GM12874 (cell line): ENCODE measurements at regions not wholly inside any gene's neighbourhood (a gene's known extent, or its start where the extent isn't known, plus 50 kb on each side); places are given as distances from the start of the nearest gene placed in this dataset.

ENCODE experiments used
- CTCF ChIP-seq: IDR thresholded peaks from 2 replicates; pipeline ENCODE4 v1.5.1; 2011; ENCODE audit warnings: low read depth, mild to moderate bottlenecking, control low read depth, low read length, moderate library complexity; ENCODE audit not compliant: insufficient read depth

GRCh38 chr11:70608568-70609470 lies 210.5 kb downstream of the CTTN start:
- no peak for TF ChIP-seq CTCF

DNA sequence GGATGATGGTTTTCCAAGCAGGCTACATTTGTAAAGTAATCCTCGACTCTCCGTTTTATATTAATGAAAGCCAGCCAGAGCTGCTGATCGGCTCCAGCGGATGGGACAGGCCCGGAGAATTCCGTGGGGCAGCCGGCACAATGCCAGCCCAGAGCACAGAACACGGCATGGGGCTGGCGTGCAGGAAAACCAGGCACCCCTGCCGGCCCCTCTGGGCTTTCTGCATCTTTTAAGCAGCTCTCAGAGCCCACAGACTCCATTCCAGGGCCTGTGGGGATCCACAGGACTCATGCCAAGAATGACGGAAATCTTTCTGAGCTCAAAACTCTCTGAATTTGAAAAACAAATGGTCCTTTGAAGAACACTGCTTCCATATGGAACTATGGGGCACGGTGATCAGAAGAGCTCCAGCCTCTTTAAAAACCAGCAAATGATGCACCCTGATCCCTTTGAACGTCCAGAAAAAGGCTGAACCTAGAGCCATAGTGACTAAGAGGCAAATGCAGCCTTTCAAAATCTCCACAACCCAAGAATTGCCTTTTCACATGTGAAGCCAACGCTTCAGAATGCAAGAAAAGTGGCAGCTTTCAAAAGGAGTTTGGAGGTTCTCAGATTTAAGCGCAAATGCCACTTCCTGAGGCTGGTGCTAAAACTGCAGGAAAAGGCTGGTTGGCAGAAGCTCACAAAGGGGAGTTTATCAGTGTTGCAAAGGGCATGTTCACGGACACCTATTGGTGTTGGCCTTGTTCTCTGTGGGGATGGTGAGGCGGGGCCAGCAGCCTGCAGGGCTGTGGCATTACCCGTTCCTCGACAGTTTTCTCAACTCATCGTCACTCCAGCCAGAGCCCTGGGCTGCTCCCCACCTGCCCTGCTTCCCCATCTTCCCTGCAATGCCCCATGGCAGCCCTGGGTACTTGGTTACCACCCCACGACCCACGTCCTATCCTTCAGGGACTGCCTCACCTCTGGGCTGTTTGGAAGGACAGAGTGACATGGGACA lies 212.5 kb downstream of the CTTN start:
- no peak for TF ChIP-seq CTCF

DNA sequence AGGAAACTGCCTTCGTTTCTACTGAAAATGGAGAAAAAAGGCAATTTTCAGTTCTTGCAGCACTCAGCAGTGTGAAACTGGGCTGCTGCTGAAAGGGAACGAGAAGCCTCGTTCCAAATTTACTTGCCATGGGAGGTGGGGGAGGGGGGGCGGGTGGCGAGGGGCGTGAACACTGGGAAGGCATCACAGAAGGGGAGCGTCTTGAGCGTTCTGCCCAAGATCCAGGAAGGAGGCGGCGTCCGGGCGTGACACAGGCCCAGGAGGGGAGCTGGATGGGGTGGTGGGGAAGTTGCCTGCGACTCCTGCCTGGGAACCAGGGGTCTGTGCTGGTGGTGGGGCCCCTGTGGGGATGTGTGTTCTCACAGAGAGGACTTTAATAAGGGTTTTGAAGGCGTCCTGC lies 213.5 kb downstream of the CTTN start:
- TF ChIP-seq CTCF: no peak

DNA sequence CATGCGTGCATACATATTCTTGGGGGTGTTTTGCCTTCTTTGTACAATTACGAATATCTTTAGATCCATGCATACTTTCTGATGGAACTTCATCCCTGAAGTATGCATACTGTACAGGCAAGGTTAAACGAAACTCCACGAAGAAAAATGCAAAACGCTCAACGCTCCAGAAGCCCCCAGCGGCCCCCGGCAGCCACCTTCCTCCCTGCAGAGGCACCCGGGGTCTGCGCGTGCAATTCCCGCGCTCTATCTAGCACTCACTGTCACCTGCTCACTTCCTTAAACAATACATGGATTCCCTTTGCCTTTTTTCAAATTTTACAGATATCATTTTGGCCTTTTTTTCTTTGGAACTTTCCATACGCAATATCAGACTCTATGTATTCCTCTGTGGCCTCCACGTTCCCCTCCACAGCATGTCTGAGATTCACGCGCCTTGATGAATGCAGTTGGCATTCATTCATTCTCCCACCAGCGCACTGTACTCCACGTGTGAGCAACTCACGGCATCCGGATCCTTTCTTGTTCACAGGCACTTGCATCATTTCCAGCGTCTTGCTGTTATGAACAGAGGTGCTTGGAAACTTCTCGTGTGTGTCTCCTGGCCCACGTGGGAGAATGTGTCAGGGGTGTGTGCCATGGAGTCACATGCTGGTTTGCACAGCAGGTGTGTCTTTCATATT lies 214.3 kb downstream of the CTTN start:
- TF ChIP-seq CTCF: no peak

DNA sequence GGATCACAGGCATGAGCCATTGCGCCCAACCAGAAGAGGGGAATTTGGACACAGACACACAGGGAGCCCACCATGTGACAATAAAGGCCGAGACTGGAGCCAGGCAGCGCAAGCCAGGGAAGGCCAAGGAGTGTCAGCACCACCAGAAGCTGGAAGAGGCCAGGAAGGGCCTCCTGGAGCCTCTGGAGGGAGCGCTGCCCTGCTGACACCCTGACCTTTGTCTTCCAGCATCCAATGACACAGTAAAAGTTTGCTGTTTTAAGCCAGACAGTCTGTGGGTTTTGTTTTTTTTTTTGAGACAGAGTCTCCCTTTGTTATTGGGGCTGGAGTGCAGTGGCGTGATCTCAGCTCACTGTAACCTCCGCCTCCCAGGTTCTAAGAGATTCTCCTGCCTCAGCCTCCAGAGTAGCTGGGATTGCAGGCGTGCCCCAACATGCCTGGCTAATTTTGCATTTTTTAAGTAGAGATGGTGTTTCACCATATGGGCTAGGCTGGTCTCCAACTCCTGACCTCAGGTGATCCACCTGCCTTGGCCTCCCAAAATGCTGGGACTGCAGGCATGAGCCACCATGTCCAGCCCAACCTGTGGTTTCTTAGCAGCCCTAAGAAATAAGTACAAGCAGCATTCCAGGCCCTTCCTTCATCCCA lies 215.8 kb downstream of the CTTN start:
- no peak for TF ChIP-seq CTCF

- TF ChIP-seq CTCF: no peak
Observed at GRCh38 chr11:70615036-70615875, 216.9 kb downstream of the CTTN start.
